ENCODE measurements at regions not wholly inside any gene's neighbourhood (a gene's known extent, or its start where the extent isn't known, plus 50 kb on each side); places are given as distances from the start of the nearest gene placed in this dataset.

- Histone ChIP-seq H3K4me3 (no peak overlapping the region), H3K27me3 (ENCODE audit: insufficient read depth in 3 of 3, low read length in 2 of 3) (no peaks in the 10 kb centered on the region), H3K36me3 (ENCODE audit: insufficient read depth in 1 of 2, low read depth in 1 of 2) (no peaks in the 10 kb centered on the region), H3K4me1 (no peaks in the 10 kb centered on the region), H3K9me3 (no peaks in the 10 kb centered on the region), H3K27ac (no peak overlapping the region)
- intact Hi-C loops (cut with DNase I), result no loop called here
- TF ChIP-seq, protein P1, sequence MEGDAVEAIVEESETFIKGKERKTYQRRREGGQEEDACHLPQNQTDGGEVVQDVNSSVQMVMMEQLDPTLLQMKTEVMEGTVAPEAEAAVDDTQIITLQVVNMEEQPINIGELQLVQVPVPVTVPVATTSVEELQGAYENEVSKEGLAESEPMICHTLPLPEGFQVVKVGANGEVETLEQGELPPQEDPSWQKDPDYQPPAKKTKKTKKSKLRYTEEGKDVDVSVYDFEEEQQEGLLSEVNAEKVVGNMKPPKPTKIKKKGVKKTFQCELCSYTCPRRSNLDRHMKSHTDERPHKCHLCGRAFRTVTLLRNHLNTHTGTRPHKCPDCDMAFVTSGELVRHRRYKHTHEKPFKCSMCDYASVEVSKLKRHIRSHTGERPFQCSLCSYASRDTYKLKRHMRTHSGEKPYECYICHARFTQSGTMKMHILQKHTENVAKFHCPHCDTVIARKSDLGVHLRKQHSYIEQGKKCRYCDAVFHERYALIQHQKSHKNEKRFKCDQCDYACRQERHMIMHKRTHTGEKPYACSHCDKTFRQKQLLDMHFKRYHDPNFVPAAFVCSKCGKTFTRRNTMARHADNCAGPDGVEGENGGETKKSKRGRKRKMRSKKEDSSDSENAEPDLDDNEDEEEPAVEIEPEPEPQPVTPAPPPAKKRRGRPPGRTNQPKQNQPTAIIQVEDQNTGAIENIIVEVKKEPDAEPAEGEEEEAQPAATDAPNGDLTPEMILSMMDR (IDR thresholded peaks at IDR 0.05), result no peak
- DNase-seq, result no peak
- 30 to 31% (median 31%) methylated on average over 2 of the region's 2 CpGs for WGBS, 3 donors
- no peak for ATAC-seq
These were observed 376.7 kb upstream of the CCDC179 start for GRCh38 chr11:23236826-23237555.

GRCh38 chr11:23252426-23252825 lies 392.2 kb upstream of the CCDC179 start:
- H3K36me3 ChIP-seq (ENCODE audit: insufficient read depth in 1 of 2, low read depth in 1 of 2), result no peaks in the 10 kb centered on the region
- TF ChIP-seq, protein P1 (IDR thresholded peaks at IDR 0.05), result no peak
- H3K4me1 ChIP-seq, result no peaks in the 10 kb centered on the region
- H3K27ac ChIP-seq, result no peak overlapping the region
- 57 to 61% (median 60%) methylated on average over 1 of the region's 1 CpG for whole genome bisulfite sequencing, 3 donors
- H3K4me3 ChIP-seq, result no peak overlapping the region
- DNase-seq, result no peak
- H3K9me3 ChIP-seq, result no peaks in the 10 kb centered on the region
- H3K27me3 ChIP-seq (ENCODE audit: insufficient read depth in 3 of 3, low read length in 2 of 3), result no peaks in the 10 kb centered on the region
- intact Hi-C loops (cut with DNase I), result no loop called here
- no peak for ATAC-seq

DNA sequence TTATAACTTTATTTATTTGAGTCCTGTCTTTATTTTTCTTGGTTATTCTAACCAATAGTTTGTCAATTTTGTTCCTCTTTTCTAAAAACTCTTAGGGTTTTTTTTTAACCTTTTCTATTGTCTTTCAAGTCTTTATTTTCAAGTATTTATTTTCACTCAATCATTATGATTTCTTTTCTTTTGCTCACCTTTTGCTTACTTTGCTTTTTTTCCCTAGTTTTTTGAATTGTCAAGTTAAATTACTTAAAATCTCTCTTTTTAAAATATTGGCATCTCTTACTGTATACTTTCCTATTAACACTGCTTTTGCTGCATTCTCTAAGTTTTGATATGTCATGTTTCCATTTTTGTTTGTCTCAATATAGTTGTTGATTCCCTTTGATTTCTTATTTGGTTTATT lies 396.8 kb upstream of the CCDC179 start:
- H3K4me3 ChIP-seq, result no peak overlapping the region
- intact Hi-C loops (cut with DNase I), result no loop called here
- H3K9me3 ChIP-seq, result no peaks in the 10 kb centered on the region
- no peak overlapping the region for H3K27ac ChIP-seq
- ATAC-seq (no peak), DNase-seq (no peak)
- H3K4me1 ChIP-seq, result no peaks in the 10 kb centered on the region
- TF ChIP-seq, protein P1 (IDR thresholded peaks at IDR 0.05), result no peak
- no peaks in the 10 kb centered on the region for H3K36me3 ChIP-seq (ENCODE audit: insufficient read depth in 1 of 2, low read depth in 1 of 2)
- no peaks in the 10 kb centered on the region for H3K27me3 ChIP-seq (ENCODE audit: insufficient read depth in 3 of 3, low read length in 2 of 3)

GRCh38 chr11:23257556-23257955 lies 397.3 kb upstream of the CCDC179 start:
- H3K27me3 ChIP-seq (ENCODE audit: insufficient read depth in 3 of 3, low read length in 2 of 3), result no peaks in the 10 kb centered on the region
- TF ChIP-seq, protein P1 (IDR thresholded peaks at IDR 0.05), result no peak

DNA sequence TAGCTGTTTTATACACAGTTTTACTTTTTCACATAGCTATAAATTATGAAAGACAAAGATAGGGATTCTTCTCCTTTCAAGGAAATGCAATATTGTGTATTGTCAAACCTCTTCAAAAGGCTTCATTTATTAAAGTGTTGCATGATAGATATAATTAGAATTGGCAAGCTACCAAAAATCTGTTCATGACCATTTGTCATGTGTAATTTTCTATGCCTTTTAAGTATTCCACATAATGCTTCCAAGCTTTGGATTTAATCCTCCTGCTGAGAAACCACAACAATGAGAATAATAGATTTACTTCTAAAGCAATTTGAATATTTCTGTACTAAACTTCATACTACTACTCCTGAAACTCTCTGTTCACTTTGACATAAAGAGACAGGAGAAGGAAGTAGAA lies 403.2 kb upstream of the CCDC179 start:
- Histone ChIP-seq H3K36me3 (ENCODE audit: insufficient read depth in 1 of 2, low read depth in 1 of 2) (no peaks in the 10 kb centered on the region), H3K27ac (no peak overlapping the region), H3K4me1 (no peaks in the 10 kb centered on the region), H3K9me3 (no peaks in the 10 kb centered on the region), H3K4me3 (no peak overlapping the region), H3K27me3 (ENCODE audit: insufficient read depth in 3 of 3, low read length in 2 of 3) (no peaks in the 10 kb centered on the region)
- intact Hi-C loops (cut with DNase I), result no loop called here
- TF ChIP-seq, protein P1 (IDR thresholded peaks at IDR 0.05), result no peak
- DNase-seq (no peak), ATAC-seq (no peak)

More at GRCh38 chr11:23257556-23257955, 397.3 kb upstream of the CCDC179 start:
- Histone ChIP-seq H3K9me3 (no peaks in the 10 kb centered on the region), H3K4me3 (no peak overlapping the region), H3K27ac (no peak overlapping the region), H3K4me1 (no peaks in the 10 kb centered on the region), H3K36me3 (ENCODE audit: insufficient read depth in 1 of 2, low read depth in 1 of 2) (no peaks in the 10 kb centered on the region)
- intact Hi-C loops (cut with DNase I), result no loop called here
- DNase-seq, result no peak
- no peak for ATAC-seq
